ENCODE measurements at regions not wholly inside any gene's neighbourhood (a gene's known extent, or its start where the extent isn't known, plus 50 kb on each side); places are given as distances from the start of the nearest gene placed in this dataset.

DNA sequence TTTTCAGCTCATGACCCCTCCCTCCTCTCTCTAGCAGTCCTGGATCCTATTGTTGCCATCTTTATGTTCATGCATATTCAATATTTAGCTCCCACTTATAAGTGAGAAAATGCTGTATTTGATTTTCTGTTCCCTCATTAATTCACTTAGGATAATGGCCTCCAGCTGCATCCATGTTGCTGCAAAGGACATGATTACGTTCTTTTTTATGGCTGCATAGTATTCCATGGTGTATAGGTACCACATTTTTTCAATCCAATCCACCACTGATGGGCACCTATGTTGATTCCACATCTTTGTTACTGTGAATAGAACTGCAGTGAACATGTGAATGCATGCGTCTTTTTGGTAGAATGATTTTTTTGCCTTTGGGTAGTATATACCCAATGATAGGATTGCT lies 188.4 kb downstream of the FOXL1 start:
- H3K9ac ChIP-seq (ENCODE audit: low read length): no peak overlapping the region
- H4K5ac ChIP-seq (ENCODE audit: low read length): no peak overlapping the region
- no peak overlapping the region for H3K4me3 ChIP-seq (ENCODE audit: low read length)
- H3K79me1 ChIP-seq (ENCODE audit: low read length): no peaks in the 10 kb centered on the region
- no peak overlapping the region for H3K4ac ChIP-seq (ENCODE audit: low read depth, low read length)
- H2BK5ac ChIP-seq (ENCODE audit: low read length): no peak overlapping the region
- no peak overlapping the region for H3K23ac ChIP-seq (ENCODE audit: low read length)
- H4K8ac ChIP-seq (ENCODE audit: low read depth, low read length): no peak overlapping the region
- no peak overlapping the region for H3K18ac ChIP-seq (ENCODE audit: low read length)
- no peak overlapping the region for H2AK5ac ChIP-seq (ENCODE audit: low read length)
- H3K79me2 ChIP-seq (ENCODE audit: control insufficient read depth, insufficient read depth, low read length): no peaks in the 10 kb centered on the region
- WGBS (ENCODE audit: extremely low coverage, insufficient coverage, low lambda C conversion rate): no CpG with 5 or more reads among the region's 2 CpGs
- H2BK120ac ChIP-seq (ENCODE audit: low read depth, low read length): no peak overlapping the region
- no peak overlapping the region for H3K56ac ChIP-seq (ENCODE audit: low read length)
- no peaks in the 10 kb centered on the region for H3K36me3 ChIP-seq (ENCODE audit: control insufficient read depth, insufficient read depth, low read length)
- no peak overlapping the region for H3K27ac ChIP-seq (ENCODE audit: low read depth, low read length)
- H2BK15ac ChIP-seq (replicated peaks; ENCODE audit: low read depth): no peak overlapping the region
- H3K4me2 ChIP-seq (ENCODE audit: low read length): no peak overlapping the region
- H3K4me1 ChIP-seq (ENCODE audit: control insufficient read depth, low read depth, low read length): no peaks in the 10 kb centered on the region
- DNase-seq: no peak
- no peaks in the 10 kb centered on the region for H3K27me3 ChIP-seq (ENCODE audit: insufficient read depth, low read length, poor library complexity)

DNA sequence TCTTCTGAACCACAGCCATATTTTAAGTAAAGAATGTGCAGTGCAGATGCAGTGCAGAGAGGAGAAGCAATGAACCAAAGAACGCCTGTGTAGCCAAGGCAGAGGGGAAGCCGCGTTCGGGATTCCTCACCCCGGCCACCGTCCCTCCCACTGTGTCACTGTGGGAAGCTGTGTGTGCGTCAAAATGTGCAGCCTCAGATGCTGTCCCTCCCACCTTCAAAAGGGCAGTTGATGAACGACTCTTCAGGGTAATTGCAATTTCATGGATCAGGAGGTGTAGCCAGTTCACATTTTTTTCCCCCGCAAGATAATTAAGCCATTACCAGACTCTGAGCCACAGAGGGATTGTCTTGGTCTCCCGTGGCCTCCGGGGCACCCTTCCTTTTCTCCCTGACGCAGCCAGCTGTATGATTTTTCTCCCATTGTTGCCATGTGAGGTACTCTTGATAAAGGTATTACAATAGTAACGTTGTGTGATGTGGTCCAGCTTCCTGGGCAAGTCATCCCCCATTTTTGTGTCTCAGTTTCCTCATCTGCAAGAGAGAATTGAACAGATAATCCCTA lies 190.0 kb downstream of the FOXL1 start:
- no CpG with 5 or more reads among the region's 13 CpGs for WGBS (ENCODE audit: extremely low coverage, insufficient coverage, low lambda C conversion rate)
- peaks cover 3% of the 10 kb centered on the region for H3K4me1 ChIP-seq (ENCODE audit: control insufficient read depth, low read depth, low read length)
- no peak overlapping the region for H3K4ac ChIP-seq (ENCODE audit: low read depth, low read length)
- H3K4me3 ChIP-seq (ENCODE audit: low read length): no peak overlapping the region
- H3K27me3 ChIP-seq (ENCODE audit: insufficient read depth, low read length, poor library complexity): no peaks in the 10 kb centered on the region
- H2BK5ac ChIP-seq (ENCODE audit: low read length): no peak overlapping the region
- no peaks in the 10 kb centered on the region for H3K79me2 ChIP-seq (ENCODE audit: control insufficient read depth, insufficient read depth, low read length)
- no peak overlapping the region for H2BK15ac ChIP-seq (replicated peaks; ENCODE audit: low read depth)
- no peaks in the 10 kb centered on the region for H3K79me1 ChIP-seq (ENCODE audit: low read length)
- H3K36me3 ChIP-seq (ENCODE audit: control insufficient read depth, insufficient read depth, low read length): no peaks in the 10 kb centered on the region
- DNase-seq: no peak
- no peak overlapping the region for H2BK120ac ChIP-seq (ENCODE audit: low read depth, low read length)
- H4K5ac ChIP-seq (ENCODE audit: low read length): no peak overlapping the region
- H3K4me2 ChIP-seq (ENCODE audit: low read length): no peak overlapping the region
- no peak overlapping the region for H3K18ac ChIP-seq (ENCODE audit: low read length)
- H3K56ac ChIP-seq (ENCODE audit: low read length): no peak overlapping the region
- no peak overlapping the region for H4K8ac ChIP-seq (ENCODE audit: low read depth, low read length)
- H3K9ac ChIP-seq (ENCODE audit: low read length): no peak overlapping the region
- H2AK5ac ChIP-seq (ENCODE audit: low read length): no peak overlapping the region
- H3K23ac ChIP-seq (ENCODE audit: low read length): no peak overlapping the region
- H3K27ac ChIP-seq (ENCODE audit: low read depth, low read length): no peak overlapping the region

GRCh38 chr16:86768999-86769398 lies 190.7 kb downstream of the FOXL1 start:
- H2BK120ac ChIP-seq (ENCODE audit: low read depth, low read length): no peak overlapping the region
- H3K27ac ChIP-seq (ENCODE audit: low read depth, low read length): no peak overlapping the region
- no peaks in the 10 kb centered on the region for H3K27me3 ChIP-seq (ENCODE audit: insufficient read depth, low read length, poor library complexity)
- no peaks in the 10 kb centered on the region for H3K79me1 ChIP-seq (ENCODE audit: low read length)
- H3K4me2 ChIP-seq (ENCODE audit: low read length): no peak overlapping the region
- H3K79me2 ChIP-seq (ENCODE audit: control insufficient read depth, insufficient read depth, low read length): no peaks in the 10 kb centered on the region
- H3K9ac ChIP-seq (ENCODE audit: low read length): no peak overlapping the region
- no peaks in the 10 kb centered on the region for H3K36me3 ChIP-seq (ENCODE audit: control insufficient read depth, insufficient read depth, low read length)
- H3K4me1 ChIP-seq (ENCODE audit: control insufficient read depth, low read depth, low read length): peaks cover 5% of the 10 kb centered on the region
- no peak overlapping the region for H2BK15ac ChIP-seq (replicated peaks; ENCODE audit: low read depth)
- H4K8ac ChIP-seq (ENCODE audit: low read depth, low read length): no peak overlapping the region
- no peak overlapping the region for H3K4me3 ChIP-seq (ENCODE audit: low read length)
- WGBS (ENCODE audit: extremely low coverage, insufficient coverage, low lambda C conversion rate): no CpG with 5 or more reads among the region's 7 CpGs
- no peak overlapping the region for H4K5ac ChIP-seq (ENCODE audit: low read length)
- H3K56ac ChIP-seq (ENCODE audit: low read length): no peak overlapping the region
- DNase-seq: no peak
- H3K18ac ChIP-seq (ENCODE audit: low read length): no peak overlapping the region
- no peak overlapping the region for H2AK5ac ChIP-seq (ENCODE audit: low read length)
- H3K4ac ChIP-seq (ENCODE audit: low read depth, low read length): no peak overlapping the region
- no peak overlapping the region for H2BK5ac ChIP-seq (ENCODE audit: low read length)
- no peak overlapping the region for H3K23ac ChIP-seq (ENCODE audit: low read length)

DNA sequence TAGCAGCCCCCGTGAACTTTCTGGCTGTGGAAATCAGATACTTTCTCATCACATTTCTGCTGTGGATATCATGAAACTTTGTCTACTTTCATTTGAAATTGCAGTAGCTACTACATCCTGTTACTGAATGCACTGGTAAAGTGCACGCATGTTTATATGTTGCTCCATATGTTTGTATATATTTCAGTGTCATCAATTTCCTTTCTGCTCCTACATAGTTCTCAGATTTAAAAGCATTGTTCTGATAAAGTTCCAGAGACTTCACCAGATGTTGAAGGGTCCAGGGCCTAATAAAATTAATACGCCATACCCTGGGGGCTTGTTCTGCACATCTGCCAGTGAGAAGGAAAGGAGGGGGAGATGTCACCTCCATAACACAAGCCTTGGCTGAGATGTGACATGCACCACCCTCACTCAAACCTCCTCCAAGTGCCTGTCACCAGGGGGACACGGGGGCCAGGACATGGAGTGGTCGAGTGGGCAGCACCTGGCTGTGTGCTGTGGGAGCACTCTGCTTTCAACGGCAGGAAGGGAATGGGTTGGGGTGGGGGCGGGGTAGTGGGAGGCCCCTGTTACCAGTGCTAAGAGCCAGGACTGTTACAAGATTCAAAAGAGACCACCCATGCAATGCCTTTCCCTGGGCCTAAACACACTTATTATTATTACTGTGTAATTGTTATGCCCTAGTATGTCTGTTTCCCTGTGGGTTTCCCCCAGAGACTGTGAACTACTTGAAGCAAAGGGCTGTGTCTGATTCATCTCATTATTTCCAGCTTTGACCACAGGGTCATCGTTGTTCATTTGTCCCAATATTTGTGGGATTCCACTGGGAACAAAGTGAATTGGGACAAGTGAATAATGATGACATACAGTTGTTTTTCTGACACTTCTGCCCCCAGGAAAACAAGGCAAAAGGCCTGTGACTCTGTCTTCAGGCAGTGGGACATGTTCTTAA lies 193.4 kb downstream of the FOXL1 start:
- H3K4me1 ChIP-seq (ENCODE audit: control insufficient read depth, low read depth, low read length): peaks cover 5% of the 10 kb centered on the region
- no CpG with 5 or more reads among the region's 8 CpGs for WGBS (ENCODE audit: extremely low coverage, insufficient coverage, low lambda C conversion rate)
- H2BK15ac ChIP-seq (replicated peaks; ENCODE audit: low read depth): no peak overlapping the region
- no peaks in the 10 kb centered on the region for H3K36me3 ChIP-seq (ENCODE audit: control insufficient read depth, insufficient read depth, low read length)
- H3K18ac ChIP-seq (ENCODE audit: low read length): no peak overlapping the region
- no peak overlapping the region for H3K23ac ChIP-seq (ENCODE audit: low read length)
- H2BK120ac ChIP-seq (ENCODE audit: low read depth, low read length): no peak overlapping the region
- no peak overlapping the region for H2AK5ac ChIP-seq (ENCODE audit: low read length)
- H4K5ac ChIP-seq (ENCODE audit: low read length): no peak overlapping the region
- no peak overlapping the region for H2BK5ac ChIP-seq (ENCODE audit: low read length)
- H3K9ac ChIP-seq (ENCODE audit: low read length): no peak overlapping the region
- no peaks in the 10 kb centered on the region for H3K79me1 ChIP-seq (ENCODE audit: low read length)
- no peak overlapping the region for H3K4me3 ChIP-seq (ENCODE audit: low read length)
- no peaks in the 10 kb centered on the region for H3K27me3 ChIP-seq (ENCODE audit: insufficient read depth, low read length, poor library complexity)
- no peak overlapping the region for H3K27ac ChIP-seq (ENCODE audit: low read depth, low read length)
- no peak for DNase-seq
- no peaks in the 10 kb centered on the region for H3K79me2 ChIP-seq (ENCODE audit: control insufficient read depth, insufficient read depth, low read length)
- no peak overlapping the region for H3K56ac ChIP-seq (ENCODE audit: low read length)
- H4K8ac ChIP-seq (ENCODE audit: low read depth, low read length): no peak overlapping the region
- no peak overlapping the region for H3K4me2 ChIP-seq (ENCODE audit: low read length)
- no peak overlapping the region for H3K4ac ChIP-seq (ENCODE audit: low read depth, low read length)

DNA sequence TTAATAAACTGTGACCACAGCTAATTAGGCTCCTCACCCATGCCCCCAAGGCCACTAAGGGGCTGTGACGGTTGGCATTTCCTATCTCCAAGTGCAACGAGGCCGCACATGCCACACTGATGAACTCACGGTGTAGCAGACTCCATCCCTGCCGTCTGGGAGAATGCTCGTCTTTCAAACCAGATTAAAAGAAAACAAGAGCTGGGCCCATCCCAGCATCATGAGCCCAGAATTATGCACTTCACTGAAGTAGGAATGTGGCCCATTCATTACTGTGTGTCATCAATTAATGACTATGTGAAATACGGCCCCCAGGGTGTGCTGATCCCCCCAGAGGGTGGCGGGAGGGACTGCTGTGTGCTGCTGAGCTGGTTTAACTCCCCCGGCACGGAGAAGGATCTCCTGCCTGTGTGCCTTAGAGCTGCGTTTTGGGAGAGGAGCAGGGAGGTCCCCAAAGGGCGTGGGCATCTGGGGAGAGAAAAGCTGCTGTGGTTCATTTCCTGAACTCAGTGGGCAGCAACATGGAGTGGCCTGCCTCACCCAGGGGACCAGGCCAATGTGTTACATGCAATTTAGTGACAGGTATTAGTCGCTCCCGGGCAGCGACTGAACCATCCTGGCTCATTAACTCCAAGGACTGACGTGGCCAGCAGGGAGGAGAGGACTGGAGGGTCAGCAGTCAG lies 194.5 kb downstream of the FOXL1 start:
- Histone ChIP-seq H4K5ac (ENCODE audit: low read length) (no peak overlapping the region), H3K27ac (ENCODE audit: low read depth, low read length) (no peak overlapping the region)
- no CpG with 5 or more reads among the region's 16 CpGs for WGBS (ENCODE audit: extremely low coverage, insufficient coverage, low lambda C conversion rate)

More for the DNA sequence above, 194.5 kb downstream of the FOXL1 start:
- Histone ChIP-seq H3K9ac (ENCODE audit: low read length) (no peak overlapping the region), H3K4me3 (ENCODE audit: low read length) (no peak overlapping the region), H3K18ac (ENCODE audit: low read length) (no peak overlapping the region), H3K79me2 (ENCODE audit: control insufficient read depth, insufficient read depth, low read length) (no peaks in the 10 kb centered on the region), H3K27me3 (ENCODE audit: insufficient read depth, low read length, poor library complexity) (no peaks in the 10 kb centered on the region), H3K4me2 (ENCODE audit: low read length) (no peak overlapping the region), H4K8ac (ENCODE audit: low read depth, low read length) (no peak overlapping the region), H3K4me1 (ENCODE audit: control insufficient read depth, low read depth, low read length) (peaks cover 5% of the 10 kb centered on the region), H3K56ac (ENCODE audit: low read length) (no peak overlapping the region), H3K23ac (ENCODE audit: low read length) (no peak overlapping the region), H2AK5ac (ENCODE audit: low read length) (no peak overlapping the region), H2BK120ac (ENCODE audit: low read depth, low read length) (no peak overlapping the region), H3K36me3 (ENCODE audit: control insufficient read depth, insufficient read depth, low read length) (no peaks in the 10 kb centered on the region), H2BK15ac (replicated peaks; ENCODE audit: low read depth) (no peak overlapping the region), H2BK5ac (ENCODE audit: low read length) (no peak overlapping the region), H3K79me1 (ENCODE audit: low read length) (no peaks in the 10 kb centered on the region), H3K4ac (ENCODE audit: low read depth, low read length) (no peak overlapping the region)
- peak; percentile 36 for DNase-seq
